ENCODE measurements at regions not wholly inside any gene's neighbourhood (a gene's known extent, or its start where the extent isn't known, plus 50 kb on each side); places are given as distances from the start of the nearest gene placed in this dataset.
"Not testable (repeated sequence)": the region's sequence is repeated elsewhere in the genome, so short reads cannot be mapped to it uniquely, and the experiment has no call there.

DNA sequence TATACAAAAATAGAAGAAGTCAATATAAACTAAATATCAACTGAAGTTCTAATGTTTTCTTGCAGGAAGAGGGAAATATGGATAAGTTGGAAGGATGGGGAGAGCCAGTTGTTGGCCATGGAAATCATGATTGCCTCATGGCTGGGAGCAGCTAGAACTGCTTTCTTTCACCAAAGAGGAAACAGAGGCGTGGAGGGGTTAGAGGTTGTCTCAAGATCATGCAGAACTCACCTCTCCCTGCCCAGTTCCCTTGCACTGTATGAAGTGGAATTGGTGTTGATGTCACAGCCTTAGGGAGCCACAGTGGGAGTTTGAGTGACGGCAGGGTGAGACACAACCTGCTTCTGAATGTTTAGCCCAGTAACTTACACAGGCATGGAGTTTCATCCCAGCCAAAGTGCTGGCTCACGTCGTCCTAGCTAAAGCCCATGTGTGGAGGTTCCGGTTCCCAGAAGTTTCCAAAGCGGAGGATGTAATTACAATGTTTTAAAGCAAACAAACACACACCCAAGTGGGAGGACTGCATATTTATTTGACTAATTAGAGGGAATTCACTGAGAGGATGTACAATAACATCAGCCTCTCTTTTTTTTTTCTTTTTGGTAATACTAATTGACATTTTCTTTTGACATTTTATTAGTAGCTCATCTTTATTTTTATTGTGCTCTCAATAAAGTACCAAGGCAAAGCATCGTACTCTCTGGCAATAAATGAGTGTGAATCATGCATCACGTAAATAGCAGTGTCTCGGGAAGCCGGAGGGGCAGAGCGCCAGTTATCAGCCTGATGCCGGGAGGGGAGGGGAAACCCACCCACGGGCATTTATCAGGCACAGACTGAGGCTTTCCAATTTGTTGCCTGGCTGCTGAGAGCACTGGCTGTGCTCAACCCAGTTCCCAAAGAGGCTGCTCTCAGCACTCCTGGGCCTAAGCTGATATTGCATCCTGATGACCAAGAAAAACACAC is 118.7 kb upstream of the CDH5 start:
- intact Hi-C loops (cut with micrococcal nuclease), result no loop called here

DNA sequence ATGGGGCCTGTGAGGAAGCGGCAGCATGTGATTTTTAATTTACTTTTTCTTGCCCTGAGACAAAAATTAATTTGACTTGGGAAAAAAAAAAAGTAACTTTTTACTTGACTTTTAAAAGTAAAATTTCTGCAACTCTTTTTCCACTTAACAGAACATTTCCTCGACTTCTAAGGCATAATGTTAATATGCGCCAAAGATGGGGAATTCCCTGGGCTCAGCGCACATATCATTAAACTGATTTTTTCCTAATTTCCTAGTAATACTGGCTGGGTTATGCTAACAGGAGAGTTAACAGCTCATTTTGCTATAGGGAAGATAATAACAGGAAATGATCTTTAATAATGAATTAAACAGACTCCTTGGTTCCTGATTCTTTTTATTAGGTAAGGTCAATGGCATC is 120.6 kb upstream of the CDH5 start:
- intact Hi-C loops (cut with micrococcal nuclease), result no loop called here

DNA sequence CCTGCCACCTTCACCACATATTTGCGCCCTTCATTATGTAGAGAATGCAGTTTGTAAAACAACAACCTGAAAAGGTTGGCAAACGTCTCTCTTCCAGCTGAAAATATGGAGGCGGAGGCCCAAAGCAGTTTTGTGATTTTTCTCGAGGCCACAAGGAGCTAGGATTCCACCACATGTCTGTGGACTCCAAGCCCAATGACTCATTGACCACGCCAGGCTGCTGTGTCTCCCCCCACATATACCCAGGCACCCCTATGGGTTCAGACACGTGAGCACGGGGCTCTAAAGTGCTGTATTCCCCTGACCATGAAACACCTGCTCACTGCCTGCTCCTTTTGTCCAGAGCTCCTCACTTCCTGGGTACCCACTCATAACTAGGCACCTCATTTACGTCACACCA is 121.4 kb upstream of the CDH5 start:
- intact Hi-C loops (cut with micrococcal nuclease), result no loop called here

DNA sequence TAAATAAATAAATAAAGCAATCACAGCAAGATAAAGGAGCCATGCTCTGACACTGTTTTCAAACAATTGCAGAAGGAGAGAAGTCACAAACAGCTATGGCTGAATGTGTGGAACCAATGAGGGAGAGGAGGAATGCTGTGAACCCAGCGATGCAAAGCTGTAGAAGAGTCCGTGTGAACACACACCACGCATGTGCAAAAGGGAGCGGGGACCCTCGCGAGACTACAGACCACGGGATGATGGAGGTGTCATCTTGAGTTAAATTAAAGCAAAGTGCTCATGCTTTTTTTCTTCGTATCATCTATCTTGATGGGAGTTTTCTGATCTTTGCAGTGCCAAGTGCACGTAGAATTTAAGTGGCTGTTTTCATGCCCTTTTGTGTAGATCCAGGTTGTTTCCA is 123.8 kb upstream of the CDH5 start:
- intact Hi-C loops (cut with micrococcal nuclease), result no loop called here

DNA sequence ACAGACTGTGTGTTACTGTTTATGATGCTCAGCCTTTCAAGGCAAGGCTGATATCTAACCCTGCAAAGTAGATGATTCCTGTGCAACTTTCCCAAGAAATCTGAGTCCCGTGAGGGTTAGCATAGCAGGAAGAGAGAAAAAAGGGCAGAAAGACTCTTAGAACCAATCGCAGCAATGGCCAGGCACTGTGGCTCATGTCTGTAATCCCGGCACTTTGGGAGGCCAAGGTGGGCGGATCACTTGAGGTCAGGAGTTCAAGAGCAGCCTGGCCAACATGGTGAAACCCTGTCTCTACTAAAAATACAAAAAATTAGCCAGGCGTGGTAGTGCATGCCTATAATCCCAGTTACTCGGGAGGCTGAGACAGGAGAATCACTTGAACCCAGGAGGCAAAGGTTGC is 124.3 kb upstream of the CDH5 start:
- intact Hi-C loops (cut with micrococcal nuclease), result not testable (repeated sequence)

DNA sequence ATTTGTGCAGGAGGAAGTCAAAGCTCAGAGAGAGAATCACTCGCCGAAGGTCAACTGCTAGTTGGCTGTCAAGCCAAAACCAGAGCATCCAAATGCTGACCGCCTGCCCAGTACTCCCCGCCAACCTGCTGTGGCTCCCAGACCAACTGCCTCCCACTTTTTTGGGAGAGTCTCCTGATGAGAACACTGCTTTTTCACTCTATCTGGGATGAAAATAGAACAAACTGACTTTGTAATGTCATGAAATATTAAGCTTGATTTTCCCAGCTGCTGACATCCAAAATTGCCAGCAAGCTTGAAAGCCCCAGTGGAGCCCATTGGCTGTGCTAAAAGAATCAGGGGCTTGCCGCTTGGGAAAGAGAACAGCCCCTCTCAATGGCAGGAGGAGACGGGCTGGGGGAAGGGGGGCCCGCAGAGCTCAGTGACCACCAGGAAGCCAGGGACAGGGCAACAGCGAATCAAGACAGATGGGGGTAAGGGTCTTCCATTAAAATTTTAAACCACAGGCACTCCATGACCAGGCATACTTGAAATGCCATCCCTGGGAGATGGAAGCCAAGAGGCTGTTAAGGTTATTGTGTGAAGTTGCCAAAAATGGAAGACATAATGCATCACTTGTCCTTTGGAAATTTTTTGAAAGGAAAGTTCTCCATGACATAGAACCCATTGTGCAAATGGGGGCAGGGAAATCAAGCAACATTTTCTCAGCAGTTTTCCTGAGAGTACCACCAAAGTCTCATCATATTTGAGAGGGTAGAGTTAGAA is 125.7 kb upstream of the CDH5 start:
- intact Hi-C loops (cut with micrococcal nuclease), result no loop called here

DNA sequence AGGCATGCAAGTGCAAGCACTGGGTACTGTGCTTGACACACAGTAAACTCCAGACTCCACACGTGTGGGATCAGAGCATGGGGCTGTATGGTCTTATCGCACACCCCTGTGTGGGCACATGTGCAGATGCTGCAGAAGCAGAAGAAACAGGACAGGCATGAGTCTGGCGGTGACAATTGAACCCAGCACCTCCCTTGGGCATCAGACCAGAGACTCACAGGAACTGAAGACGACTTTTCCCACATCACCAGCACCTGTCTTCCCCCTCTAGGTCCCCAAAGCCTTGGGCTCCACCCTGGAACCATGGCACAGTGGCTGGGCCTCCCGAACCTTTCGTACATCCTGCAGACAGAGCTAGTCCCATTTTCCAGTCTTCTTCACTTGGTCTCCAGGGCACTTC is 126.4 kb upstream of the CDH5 start:
- intact Hi-C loops (cut with micrococcal nuclease), result no loop called here

DNA sequence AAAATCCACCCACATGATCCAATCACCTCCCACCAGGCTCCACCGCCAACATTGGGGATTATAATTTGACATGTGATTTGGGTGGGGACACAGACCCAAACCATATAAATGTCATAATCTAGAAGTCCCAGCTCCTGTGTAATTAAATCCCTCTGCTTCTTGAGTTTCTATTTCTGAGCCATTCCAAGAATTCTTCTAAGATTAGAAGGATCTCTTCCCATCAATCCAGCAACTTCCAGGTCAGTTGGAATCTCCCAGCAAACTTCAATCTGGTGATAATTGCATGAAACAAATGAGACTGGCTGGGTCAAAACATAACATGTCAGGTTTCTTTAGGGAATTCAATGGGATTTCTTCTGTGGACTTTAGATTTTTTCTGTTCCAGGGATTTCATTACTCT is 127.8 kb upstream of the CDH5 start:
- intact Hi-C loops (cut with micrococcal nuclease), result no loop called here

DNA sequence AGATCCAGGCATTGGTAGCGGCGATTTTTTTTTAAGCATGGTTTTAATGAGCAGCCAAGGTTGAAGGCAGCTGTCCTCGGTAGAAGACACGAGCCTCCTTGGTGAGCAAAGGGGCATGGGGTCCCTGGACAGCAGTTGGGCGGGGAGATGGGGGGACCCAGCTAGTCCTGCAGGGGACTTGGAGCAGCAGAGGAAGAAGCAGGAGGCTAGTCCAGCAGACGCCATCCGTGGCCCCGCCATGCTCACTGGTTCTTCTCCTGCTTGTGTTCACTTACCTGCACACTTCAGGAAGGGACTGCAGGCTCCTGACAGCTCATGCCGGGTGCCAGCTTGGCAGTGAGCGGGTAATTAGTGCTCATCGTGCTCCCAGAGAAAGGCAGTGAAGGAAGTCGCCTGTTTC is 130.2 kb upstream of the CDH5 start:
- intact Hi-C loops (cut with micrococcal nuclease), result no loop called here

DNA sequence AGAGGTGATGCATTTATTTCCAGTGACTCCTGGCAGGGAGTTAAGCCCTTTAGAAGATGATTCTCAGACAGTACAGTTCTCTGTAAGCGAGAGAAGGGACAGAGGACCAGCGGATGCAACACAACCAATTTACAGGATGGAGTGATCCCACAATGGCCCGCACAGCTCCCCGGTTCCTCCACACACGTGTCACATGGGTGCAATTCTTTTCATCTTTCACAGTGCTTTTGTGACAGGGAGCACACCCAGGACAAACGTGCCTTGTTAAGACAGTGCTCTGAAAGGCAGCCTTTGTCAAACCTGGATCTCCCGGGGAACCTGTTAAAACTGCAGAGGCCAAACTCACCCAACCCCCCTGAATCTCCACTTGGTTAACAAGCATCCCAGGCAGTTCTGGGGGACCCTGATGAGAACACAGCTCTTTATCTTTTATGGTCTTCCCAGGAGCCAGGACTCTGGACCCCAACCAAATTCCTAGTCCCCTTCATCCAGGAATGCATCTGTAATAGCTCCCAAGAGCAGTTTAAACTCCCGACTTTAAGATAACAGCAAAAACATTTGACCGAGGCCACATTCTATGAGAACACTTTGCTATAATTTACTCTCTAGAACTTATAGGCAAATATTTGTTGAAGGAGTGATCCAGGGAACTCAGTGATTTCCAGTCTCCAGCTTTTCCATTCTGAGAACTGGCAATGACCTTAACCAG is 134.9 kb upstream of the CDH5 start:
- intact Hi-C loops (cut with micrococcal nuclease), result no loop called here

DNA sequence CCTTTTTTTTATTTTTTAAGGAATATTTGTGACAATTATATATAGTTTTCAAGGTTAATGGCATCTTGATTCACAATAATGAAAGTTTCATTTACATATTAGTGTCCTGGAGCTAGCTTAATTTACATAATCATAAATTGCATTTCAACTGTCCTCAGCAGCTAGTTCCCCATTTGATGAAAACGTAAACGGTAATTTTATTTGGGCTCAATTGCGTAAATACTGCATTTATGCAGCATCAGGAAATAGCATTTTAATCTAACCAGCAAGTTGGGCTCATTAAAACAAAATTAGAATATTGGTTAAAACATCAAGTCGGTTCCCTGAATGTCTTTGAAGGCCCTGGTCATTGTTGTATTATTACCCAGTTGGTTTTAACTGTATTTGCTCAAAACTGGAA is 136.8 kb upstream of the CDH5 start:
- intact Hi-C loops (cut with micrococcal nuclease), result no loop called here

DNA sequence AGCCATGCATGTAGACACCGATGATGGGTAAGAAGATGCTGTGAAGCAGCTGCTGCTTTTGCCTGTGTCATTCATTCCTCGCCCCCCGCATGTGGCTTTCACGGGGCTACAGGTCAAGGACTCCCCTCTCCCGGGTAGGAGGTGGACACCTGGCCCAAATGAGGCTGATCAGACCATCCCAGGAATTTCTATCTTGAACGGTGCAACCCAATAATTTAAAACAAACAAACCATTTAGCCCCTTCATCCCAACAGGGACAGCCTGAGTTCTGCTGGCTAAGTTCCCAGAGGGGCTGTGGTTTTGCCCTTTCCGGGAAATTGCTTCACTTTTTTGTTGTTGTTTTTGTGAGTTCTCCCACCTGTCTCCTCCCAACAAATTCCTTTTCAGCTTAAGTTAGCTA is 137.7 kb upstream of the CDH5 start:
- intact Hi-C loops (cut with micrococcal nuclease), result no loop called here

DNA sequence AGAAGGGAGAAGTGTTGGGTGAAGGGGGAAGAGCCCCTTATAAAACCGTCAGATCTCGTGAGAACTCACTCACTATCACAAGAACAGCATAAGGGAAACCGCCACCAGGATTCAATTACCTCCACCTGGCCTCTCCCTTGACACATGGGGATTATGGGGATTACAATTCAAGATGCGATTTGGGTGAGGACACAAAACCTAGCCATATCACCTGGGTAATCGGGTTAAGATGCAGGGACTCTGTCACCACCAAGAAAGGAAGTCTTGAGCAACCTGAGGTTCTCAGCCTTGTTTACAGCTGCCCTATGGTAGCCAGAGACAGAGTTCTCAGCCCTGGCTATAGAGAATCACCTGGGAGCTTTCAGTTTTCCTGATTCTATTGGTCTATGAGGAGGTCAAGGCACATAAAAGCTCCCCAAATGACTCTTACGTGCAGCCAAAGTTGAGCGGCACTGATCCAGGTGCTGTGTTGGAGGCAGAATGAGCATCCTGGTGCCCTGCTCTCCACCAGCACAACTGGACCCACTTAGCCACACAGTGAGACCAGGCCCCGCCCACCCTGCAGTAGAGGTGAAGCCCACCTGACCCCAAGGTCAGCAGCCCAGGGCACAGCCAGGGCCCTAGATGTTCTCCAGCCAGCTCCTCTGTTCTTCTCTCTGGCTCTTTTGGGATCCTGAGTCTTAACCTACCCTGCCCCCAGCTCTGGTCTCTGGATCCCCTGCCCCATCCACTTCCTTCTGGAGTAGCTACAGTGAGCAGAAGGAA is 138.5 kb upstream of the CDH5 start:
- intact Hi-C loops (cut with micrococcal nuclease), result no loop called here

DNA sequence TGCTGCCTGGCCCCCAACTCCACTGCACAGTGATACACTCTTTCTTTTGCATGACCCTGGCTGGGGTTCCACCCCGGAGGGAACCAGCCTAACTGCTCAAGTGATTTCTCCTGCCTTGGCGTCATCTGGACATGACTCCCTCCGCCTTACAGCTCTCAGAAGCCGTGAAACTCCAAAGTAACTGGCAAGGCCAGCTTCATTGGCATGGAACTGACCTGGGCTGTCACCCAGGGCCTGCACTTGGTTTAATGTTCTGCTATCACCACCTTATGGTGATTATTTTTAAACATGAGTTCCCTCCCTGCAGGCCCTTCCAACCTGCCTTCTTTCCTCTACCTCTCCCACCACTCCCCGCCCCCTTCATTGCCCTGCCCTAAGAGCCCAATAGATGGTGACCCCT is 139.7 kb upstream of the CDH5 start:
- intact Hi-C loops (cut with micrococcal nuclease), result no loop called here

DNA sequence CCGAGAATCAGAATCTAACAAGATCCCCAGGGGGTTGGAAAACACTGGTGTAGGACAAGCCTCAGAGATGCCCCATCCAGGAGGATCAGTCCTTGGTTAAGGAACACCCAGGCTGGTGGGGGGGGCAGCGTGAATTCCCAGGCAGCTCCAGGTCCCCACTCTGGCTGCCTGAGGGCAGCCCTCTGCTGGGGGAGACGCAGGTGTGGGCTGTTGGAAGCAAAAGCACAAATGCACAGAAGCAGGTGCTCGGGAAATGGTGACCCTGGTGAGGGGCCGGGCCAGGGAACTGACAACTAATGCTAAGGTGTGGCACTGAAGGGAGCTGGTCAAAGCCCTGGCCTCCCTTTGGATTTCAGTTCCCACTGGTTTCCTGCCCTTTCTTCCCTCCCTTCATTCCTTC is 140.8 kb upstream of the CDH5 start:
- intact Hi-C loops (cut with micrococcal nuclease), result no loop called here

DNA sequence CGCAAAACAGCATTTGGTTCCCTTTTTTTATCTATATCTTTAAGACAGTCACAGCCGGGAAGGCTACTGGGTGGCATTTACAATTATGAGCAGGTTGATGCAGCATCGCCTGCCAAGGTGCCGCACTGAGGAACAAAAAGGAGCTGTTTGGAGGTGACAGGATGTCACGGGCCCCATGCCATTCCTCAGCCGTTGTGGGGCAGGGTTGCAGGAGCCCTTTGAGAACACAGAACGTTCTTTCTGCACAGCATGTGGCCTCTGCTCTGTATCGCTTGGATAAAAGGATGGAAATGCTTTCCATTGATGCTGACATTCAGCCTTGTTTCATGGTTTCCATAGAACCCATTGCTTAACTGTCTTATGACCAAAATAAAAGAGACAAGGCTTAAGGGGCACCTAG is 141.9 kb upstream of the CDH5 start:
- intact Hi-C loops (cut with micrococcal nuclease), result no loop called here

DNA sequence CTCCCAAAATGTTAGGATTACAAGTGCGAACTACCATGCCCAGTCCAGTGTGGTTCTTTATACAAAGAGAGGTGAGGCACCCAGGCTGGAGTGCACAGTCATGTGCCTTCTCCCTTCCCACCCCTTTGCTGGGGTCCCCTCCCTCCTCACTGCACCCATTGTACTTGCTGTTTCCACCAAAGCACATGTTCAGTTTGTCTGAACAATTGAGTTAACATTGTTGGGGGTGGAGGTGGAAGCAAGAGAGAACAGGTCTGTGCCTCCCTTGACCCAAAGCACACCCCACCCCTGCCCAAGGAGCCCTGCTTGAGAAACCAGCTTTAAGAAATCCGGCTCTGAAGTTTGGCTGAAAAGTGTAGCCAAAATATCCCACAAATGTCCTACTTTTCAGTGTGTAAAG is 142.3 kb upstream of the CDH5 start:
- intact Hi-C loops (cut with micrococcal nuclease), result no loop called here

DNA sequence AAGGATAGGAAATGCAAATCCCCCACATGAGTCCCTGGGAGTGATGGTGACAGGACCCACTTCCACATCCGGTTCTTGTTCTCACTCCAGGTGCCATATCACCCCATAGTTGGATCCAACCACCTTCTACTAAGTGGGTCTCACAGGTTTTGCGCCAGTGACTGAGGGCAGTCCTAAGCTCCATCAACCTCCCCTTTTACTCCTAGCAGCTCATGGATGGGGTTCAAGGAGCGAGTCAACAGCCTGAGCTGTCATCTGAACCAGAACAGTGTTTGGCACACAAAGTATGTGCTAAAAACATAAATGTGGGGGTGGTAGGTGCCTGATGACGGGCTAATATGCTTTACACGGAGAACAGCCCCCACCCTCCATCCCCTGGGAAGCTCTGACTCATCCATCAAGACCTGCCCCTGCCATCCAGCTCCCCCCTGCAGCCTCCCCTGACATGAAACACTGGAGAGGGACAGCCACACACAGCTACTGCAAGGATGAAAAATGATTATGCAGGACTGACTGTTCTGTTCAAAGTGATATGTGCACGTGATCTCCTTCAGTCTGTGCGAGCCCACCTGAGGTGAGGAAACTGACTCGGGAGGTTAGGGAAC is 143.2 kb upstream of the CDH5 start:
- intact Hi-C loops (cut with micrococcal nuclease), result no loop called here

DNA sequence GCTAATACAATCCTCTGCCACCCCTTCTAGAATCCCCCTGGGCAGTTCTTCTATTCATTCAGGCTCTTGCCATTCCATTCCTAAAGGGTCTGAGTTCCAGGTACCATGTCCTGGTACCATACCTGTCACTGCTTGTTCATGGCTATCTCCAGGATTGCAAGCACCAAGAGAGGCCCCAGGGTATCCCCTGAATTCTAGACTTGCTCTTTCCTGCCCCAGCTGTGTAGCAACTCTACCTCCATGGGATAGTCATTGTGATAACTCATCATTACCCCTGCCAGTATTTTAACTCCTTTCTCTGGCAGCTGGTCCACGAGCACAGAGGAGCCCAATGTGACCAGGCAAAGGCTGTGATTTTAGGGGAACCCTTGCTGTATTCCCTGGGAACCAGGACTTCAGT is 143.7 kb upstream of the CDH5 start:
- intact Hi-C loops (cut with micrococcal nuclease), result no loop called here

DNA sequence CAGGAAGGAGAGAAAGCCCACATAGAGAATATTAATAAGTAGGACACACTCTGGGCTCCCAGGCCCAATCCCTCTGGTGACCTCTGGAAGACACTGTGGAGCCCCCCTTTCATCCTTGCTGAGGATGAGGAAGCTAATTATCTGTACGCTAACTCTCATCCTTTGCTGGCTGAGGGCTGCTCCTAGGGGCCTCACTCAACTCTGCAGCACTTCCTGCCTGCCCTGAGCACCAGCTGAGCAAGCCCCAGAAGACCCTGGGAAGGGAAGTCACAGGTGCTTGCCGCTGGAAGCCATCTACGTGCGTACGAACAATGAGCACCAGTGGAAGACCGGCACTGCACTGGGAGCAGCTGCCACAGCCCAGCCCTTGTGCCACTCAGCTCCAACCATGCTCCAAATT is 145.8 kb upstream of the CDH5 start:
- intact Hi-C loops (cut with micrococcal nuclease), result no loop called here

DNA sequence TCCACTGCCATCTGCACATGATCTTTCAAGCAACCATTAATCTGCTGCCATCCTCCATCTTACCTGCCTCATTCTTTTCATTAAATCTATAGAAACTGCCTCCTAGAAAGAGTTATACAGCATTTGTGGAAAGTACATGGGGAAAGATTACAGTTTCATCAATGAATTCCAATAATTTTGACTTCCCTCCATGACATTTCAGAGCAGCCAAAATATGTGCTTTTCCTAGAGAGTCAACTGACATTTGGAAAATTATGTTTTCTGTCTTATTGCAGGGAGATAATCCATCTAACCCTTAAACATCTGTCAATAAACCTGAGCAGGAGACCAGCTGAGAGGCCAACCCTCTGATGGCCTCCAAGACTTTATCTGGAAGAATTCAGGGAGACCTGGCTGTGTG is 147.0 kb upstream of the CDH5 start:
- intact Hi-C loops (cut with micrococcal nuclease), result no loop called here
